Keratinocyte (primary cell): ENCODE measurements at regions not wholly inside any gene's neighbourhood (a gene's known extent, or its start where the extent isn't known, plus 50 kb on each side); places are given as distances from the start of the nearest gene placed in this dataset.

ENCODE experiments used
- DNase-seq: peaks from one replicate; pipeline ENCODE4 v3.0.0-alpha.2; 2011; ENCODE audit warnings: low read depth, missing footprints, low spot score
- FAIRE-seq: peaks from 2 replicates; lab custom pipeline; 2011; peaks lifted over from hg19 to GRCh38; lab: Jason Lieb, UNC
- H2AFZ ChIP-seq: 2 replicates; pipeline ENCODE4 v1.6.0; 2012; ENCODE audit warnings: low read length, control low read depth, inconsistent platforms; ENCODE audit not compliant: control insufficient read depth
- H3K27ac ChIP-seq: 2 replicates; pipeline ENCODE4 v1.5.1; 2011; ENCODE audit warnings: low read length; ENCODE audit not compliant: control insufficient read depth, insufficient read depth
- H3K27me3 ChIP-seq: 3 replicates; pipeline ENCODE4 v1.6.0; 2011; ENCODE audit warnings: low read length; ENCODE audit not compliant: control insufficient read depth, insufficient read depth; ENCODE audit errors: extremely low read depth
- H3K36me3 ChIP-seq, 2 experiments: 2 replicates in 1 of 2; 3 replicates in 1 of 2; pipeline ENCODE4 v1.5.1; 2011; ENCODE audit warnings: low read length in 2 of 2, mild to moderate bottlenecking in 1 of 2; ENCODE audit not compliant: control insufficient read depth in 2 of 2, insufficient read depth in 2 of 2; ENCODE audit errors: extremely low read depth in 1 of 2
- H3K4me1 ChIP-seq: 3 replicates; pipeline ENCODE4 v1.5.1; 2011; ENCODE audit warnings: low read length; ENCODE audit not compliant: control insufficient read depth, insufficient read depth; ENCODE audit errors: extremely low read depth
- H3K4me2 ChIP-seq: 3 replicates; pipeline ENCODE4 v1.6.0; 2011; ENCODE audit warnings: low read depth, low read length; ENCODE audit not compliant: control insufficient read depth, insufficient read depth; ENCODE audit errors: extremely low read depth
- H3K4me3 ChIP-seq, 3 experiments: fragments of 200-600 bp in 1 of 3; sonication (generic) in 1 of 3; 2 replicates in 2 of 3; 3 replicates in 1 of 3; pipeline ENCODE4 v1.5.1; 2011 to 2016; ENCODE audit warnings: low read length in 3 of 3, mild to moderate bottlenecking in 3 of 3, control low read depth in 2 of 3, inconsistent platforms in 1 of 3, low read depth in 1 of 3, mixed read lengths in 1 of 3, mixed run types in 1 of 3, moderate library complexity in 1 of 3; ENCODE audit not compliant: control insufficient read depth in 2 of 3, insufficient read depth in 2 of 3; ENCODE audit errors: extremely low read depth in 1 of 3
- H3K79me2 ChIP-seq: 2 replicates; pipeline ENCODE4 v1.6.0; 2012; ENCODE audit warnings: low read length; ENCODE audit not compliant: control insufficient read depth, insufficient read depth
- H3K9ac ChIP-seq: 3 replicates; pipeline ENCODE4 v1.6.0; 2011; ENCODE audit warnings: low read length; ENCODE audit not compliant: control insufficient read depth, insufficient read depth; ENCODE audit errors: extremely low read depth
- H3K9me1 ChIP-seq: 3 replicates; pipeline ENCODE4 v1.6.0; 2011; ENCODE audit warnings: low read length; ENCODE audit not compliant: control insufficient read depth, insufficient read depth; ENCODE audit errors: extremely low read depth
- H3K9me3 ChIP-seq: 2 replicates; pipeline ENCODE4 v1.5.1; 2012; ENCODE audit warnings: low read depth, low read length; ENCODE audit not compliant: control insufficient read depth
- H4K20me1 ChIP-seq: 3 replicates; pipeline ENCODE4 v1.6.0; 2011; ENCODE audit warnings: low read length; ENCODE audit not compliant: control insufficient read depth, insufficient read depth; ENCODE audit errors: extremely low read depth
- CTCF ChIP-seq, 3 experiments: IDR thresholded peaks in 1 of 3; conservative IDR thresholded peaks in 1 of 3; optimal IDR thresholded peaks in 1 of 3; 2 replicates in 2 of 3; 3 replicates in 1 of 3; pipeline versions ENCODE3 to v1.5.1; 2011; ENCODE audit warnings: low read length in 3 of 3, mild to moderate bottlenecking in 3 of 3, moderate library complexity in 2 of 3, control low read depth in 1 of 3, inconsistent platforms in 1 of 3; ENCODE audit not compliant: insufficient read depth in 2 of 3; ENCODE audit errors: extremely low read depth in 1 of 3
- EZH2 ChIP-seq: IDR thresholded peaks from one replicate; pipeline ENCODE4 v1.6.1; 2012; ENCODE audit warnings: inconsistent platforms, mild to moderate bottlenecking, low read length, moderate library complexity
- dilution Hi-C: fragments of 300-500 bp; cut with MboI; formaldehyde crosslinking; loops from one replicate; pipeline ENCODE4 v1.7.0; 2020; ENCODE audit warnings: low sequenced_read_pairs; ENCODE audit not compliant: extremely low pct_ligation_motif_present

- TF ChIP-seq CTCF (optimal IDR thresholded peaks at IDR 0.05 in 1 of 3, IDR thresholded peaks at IDR 0.05 in 1 of 3, conservative IDR thresholded peaks at IDR 0.05 in 1 of 3; ENCODE audit: extremely low read depth in 1 of 3, insufficient read depth in 2 of 3, low read length in 3 of 3) (no peak), EZH2 (no peak)
- Histone ChIP-seq H3K27me3 (no peaks in the 10 kb centered on the region), H3K79me2 (peaks cover 28% of the 10 kb centered on the region), H3K4me3 (peak overlapping the region in 2 of 3 experiments; percentile 50 to 59), H2AFZ (peak overlapping the region; percentile 51), H3K4me1 (peaks cover 35% of the 10 kb centered on the region), H4K20me1 (no peaks in the 10 kb centered on the region), H3K9me3 (no peaks in the 10 kb centered on the region), H3K9me1 (no peaks in the 10 kb centered on the region), H3K36me3 (no peaks in the 10 kb centered on the region), H3K27ac (peak overlapping the region; percentile 91), H3K4me2 (peak overlapping the region; percentile 91), H3K9ac (peak overlapping the region; percentile 69)
- FAIRE-seq (no peak), DNase-seq (peak; percentile 48)
- dilution Hi-C loops: no loop called here
These were observed 56.8 kb upstream of the SVIL start for GRCh38 chr10:29691564-29692072.

- Histone ChIP-seq H4K20me1 (no peaks in the 10 kb centered on the region), H3K36me3 (peaks cover 0 to 2% of the 10 kb centered on the region in 2 experiments), H3K27me3 (no peaks in the 10 kb centered on the region), H3K9me1 (no peaks in the 10 kb centered on the region), H2AFZ (no peak overlapping the region), H3K4me1 (peaks cover 35% of the 10 kb centered on the region), H3K27ac (peak overlapping the region; percentile 57), H3K9ac (no peak overlapping the region), H3K4me2 (peak overlapping the region; percentile 41), H3K79me2 (peaks cover 23% of the 10 kb centered on the region), H3K4me3 (no peak overlapping the region), H3K9me3 (no peaks in the 10 kb centered on the region)
- peak; percentile 23 for DNase-seq
- dilution Hi-C loops: no loop called here
- FAIRE-seq: peak; percentile 78
- no peak for TF ChIP-seq EZH2
- no peak for TF ChIP-seq CTCF (optimal IDR thresholded peaks at IDR 0.05 in 1 of 3, IDR thresholded peaks at IDR 0.05 in 1 of 3, conservative IDR thresholded peaks at IDR 0.05 in 1 of 3; ENCODE audit: extremely low read depth in 1 of 3, insufficient read depth in 2 of 3, low read length in 3 of 3)
These were observed 54.2 kb upstream of the SVIL start for GRCh38 chr10:29689001-29689400.
